Peyer's patch (tissue), 4 donors: ENCODE measurements at regions not wholly inside any gene's neighbourhood (a gene's known extent, or its start where the extent isn't known, plus 50 kb on each side); places are given as distances from the start of the nearest gene placed in this dataset.

Experiments used
- CTCF ChIP-seq, 6 experiments: fragments of 450-650 bp in 4 of 6; fragments of 200-600 bp in 2 of 6; sonication (generic) in 1 of 6; IDR thresholded peaks; one replicate each; pipeline ENCODE4 v1.5.1; 2017 to 2019; ENCODE audit warnings: antibody characterized with exemption in 6 of 6, mild to moderate bottlenecking in 3 of 6, moderate library complexity in 1 of 6
- POLR2A ChIP-seq, 2 donors: fragments of 450-650 bp; IDR thresholded peaks; one replicate each; pipeline ENCODE4 v1.5.1; 2017; ENCODE audit warnings: antibody characterized with exemption in 2 of 2, mild to moderate bottlenecking in 2 of 2, moderate library complexity in 2 of 2

- TF ChIP-seq CTCF (IDR thresholded peaks at IDR 0.05) (no peak), POLR2A (IDR thresholded peaks at IDR 0.05) (no peak)
Observed at GRCh38 chr13:52974711-52975110, 53.9 kb upstream of the OLFM4 start.
